Tibial nerve (tissue), 4 donors: ENCODE measurements at regions not wholly inside any gene's neighbourhood (a gene's known extent, or its start where the extent isn't known, plus 50 kb on each side); places are given as distances from the start of the nearest gene placed in this dataset.

Experiments
- CTCF ChIP-seq, 5 experiments: fragments of 200-600 bp in 3 of 5; fragments of 450-650 bp in 2 of 5; sonication (generic) in 3 of 5; IDR thresholded peaks; one replicate each; pipeline ENCODE4 v1.5.1; 2016 to 2019; ENCODE audit warnings: antibody characterized with exemption in 5 of 5, mild to moderate bottlenecking in 3 of 5, moderate library complexity in 2 of 5
- EP300 ChIP-seq, 2 donors: sonication (generic); formaldehyde crosslinking; IDR thresholded peaks; one replicate each; pipeline ENCODE4 v1.6.1; 2017; ENCODE audit warnings: antibody characterized with exemption in 2 of 2, mild to moderate bottlenecking in 1 of 2

DNA sequence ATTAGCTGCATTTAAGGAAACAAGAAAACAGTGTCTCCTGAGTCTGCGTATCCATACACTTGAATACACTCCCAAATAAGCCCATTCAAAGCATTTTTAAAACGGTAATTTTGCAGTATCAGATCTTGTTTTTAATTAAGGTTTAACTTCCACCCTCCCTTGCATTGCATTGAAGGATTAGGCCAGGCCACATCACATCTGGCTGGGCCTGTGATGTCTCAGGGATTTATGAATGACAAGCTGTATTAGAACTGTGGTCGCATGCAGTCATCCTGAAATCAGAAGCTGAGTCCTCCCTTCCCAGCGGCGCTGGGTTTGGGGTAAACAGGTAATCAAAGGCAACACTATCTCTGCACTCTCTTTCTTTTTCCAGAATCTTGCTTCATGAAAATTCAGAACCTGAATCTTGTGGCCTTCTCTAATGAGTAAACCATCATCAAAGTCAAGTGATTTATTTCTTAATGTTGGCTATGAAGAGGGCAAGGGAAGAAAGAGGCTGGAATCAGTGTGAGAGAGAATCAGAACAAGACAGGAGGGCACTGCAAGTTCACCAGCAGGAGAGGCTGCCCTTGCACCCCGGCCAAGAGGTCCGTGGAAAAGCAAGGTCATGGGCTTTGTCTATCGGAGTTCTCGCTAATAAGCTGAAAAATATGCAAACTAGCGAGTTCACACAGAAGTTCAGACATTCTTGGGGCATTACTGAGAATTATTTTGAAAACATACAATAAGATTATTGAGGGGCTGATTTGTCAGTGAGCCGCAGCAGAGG lies 80.0 kb upstream of the ZSWIM6 start:
- no peak for TF ChIP-seq EP300 (IDR thresholded peaks at IDR 0.05)
- no peak for TF ChIP-seq CTCF (IDR thresholded peaks at IDR 0.05)
